SH-SY5Y (cell line): ENCODE measurements at regions not wholly inside any gene's neighbourhood (a gene's known extent, or its start where the extent isn't known, plus 50 kb on each side); places are given as distances from the start of the nearest gene placed in this dataset.

Source experiments
- GATA2 ChIP-seq: IDR thresholded peaks from 2 replicates; pipeline ENCODE4 v1.6.1; 2011; ENCODE audit warnings: mild to moderate bottlenecking, low read depth, low read length
- GATA3 ChIP-seq: IDR thresholded peaks from 2 replicates; pipeline ENCODE4 v1.6.1; 2011; ENCODE audit warnings: low read depth, mild to moderate bottlenecking, low read length, moderate library complexity

DNA sequence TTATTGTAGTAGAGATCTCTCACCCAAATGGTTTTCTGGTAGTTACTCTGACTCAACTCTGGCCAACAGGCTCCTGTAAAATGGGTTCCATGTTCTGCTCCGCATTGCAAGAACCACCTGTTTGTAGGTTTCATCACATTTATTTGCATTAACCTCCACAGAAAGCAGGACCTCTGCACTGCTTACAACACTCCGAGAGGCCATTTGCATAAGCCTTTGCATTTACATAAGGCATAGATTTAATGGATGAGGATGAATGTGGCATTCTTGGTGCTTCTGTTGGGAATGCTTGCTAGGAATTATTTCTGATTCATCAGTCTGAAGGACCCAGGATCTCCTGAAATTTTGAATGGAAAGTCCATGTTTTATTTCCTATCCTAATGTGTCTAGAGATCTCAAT lies 320.1 kb downstream of the ZNF621 start:
- no peak for TF ChIP-seq GATA3
- TF ChIP-seq GATA2: no peak
